ENCODE measurements at regions not wholly inside any gene's neighbourhood (a gene's known extent, or its start where the extent isn't known, plus 50 kb on each side); places are given as distances from the start of the nearest gene placed in this dataset.
A peak's percentile ranks its signal among the peaks of the same experiment; 100 is the strongest.

GRCh38 chr12:78457938-78458337 lies 406.6 kb upstream of the SYT1 start:
- no peak for DNase-seq (ENCODE audit: extremely low spot score, unreplicated experiment)
- H3K9me3 Mint-ChIP-seq (ENCODE audit: unreplicated experiment): peaks cover 3% of the 10 kb centered on the region
- no peak overlapping the region for H3K27ac Mint-ChIP-seq (ENCODE audit: unreplicated experiment)
- no peaks in the 10 kb centered on the region for H3K4me1 Mint-ChIP-seq (ENCODE audit: unreplicated experiment)
- H3K36me3 Mint-ChIP-seq (ENCODE audit: unreplicated experiment): no peaks in the 10 kb centered on the region
- H3K4me3 Mint-ChIP-seq (ENCODE audit: unreplicated experiment): no peak overlapping the region
- H3K27me3 Mint-ChIP-seq (ENCODE audit: unreplicated experiment): peaks cover 9% of the 10 kb centered on the region
- TF ChIP-seq CTCF (IDR thresholded peaks at IDR 0.05): no peak

GRCh38 chr12:78470354-78471195 lies 394.0 kb upstream of the SYT1 start:
- Mint-ChIP-seq H3K27ac (ENCODE audit: unreplicated experiment) (no peak overlapping the region), H3K9me3 (ENCODE audit: unreplicated experiment) (no peaks in the 10 kb centered on the region)

GRCh38 chr12:78473136-78473535 lies 391.4 kb upstream of the SYT1 start:
- no peaks in the 10 kb centered on the region for H3K9me3 Mint-ChIP-seq (ENCODE audit: unreplicated experiment)
- H3K4me3 Mint-ChIP-seq (ENCODE audit: unreplicated experiment): no peak overlapping the region
- H3K36me3 Mint-ChIP-seq (ENCODE audit: unreplicated experiment): no peaks in the 10 kb centered on the region
- peaks cover 20% of the 10 kb centered on the region for H3K27me3 Mint-ChIP-seq (ENCODE audit: unreplicated experiment)
- H3K27ac Mint-ChIP-seq (ENCODE audit: unreplicated experiment): no peak overlapping the region
- no peak for TF ChIP-seq CTCF (IDR thresholded peaks at IDR 0.05)
- DNase-seq (ENCODE audit: extremely low spot score, unreplicated experiment): no peak
- no peaks in the 10 kb centered on the region for H3K4me1 Mint-ChIP-seq (ENCODE audit: unreplicated experiment)

More at GRCh38 chr12:78470354-78471195, 394.0 kb upstream of the SYT1 start:
- Mint-ChIP-seq H3K36me3 (ENCODE audit: unreplicated experiment) (no peaks in the 10 kb centered on the region), H3K4me3 (ENCODE audit: unreplicated experiment) (no peak overlapping the region), H3K4me1 (ENCODE audit: unreplicated experiment) (no peaks in the 10 kb centered on the region), H3K27me3 (ENCODE audit: unreplicated experiment) (peaks cover 30% of the 10 kb centered on the region)
- TF ChIP-seq CTCF (IDR thresholded peaks at IDR 0.05): peak; percentile 69
- no peak for DNase-seq (ENCODE audit: extremely low spot score, unreplicated experiment)

- DNase-seq (ENCODE audit: extremely low spot score, unreplicated experiment): no peak
- Mint-ChIP-seq H3K9me3 (ENCODE audit: unreplicated experiment) (no peaks in the 10 kb centered on the region), H3K4me3 (ENCODE audit: unreplicated experiment) (no peak overlapping the region), H3K4me1 (ENCODE audit: unreplicated experiment) (no peaks in the 10 kb centered on the region), H3K27me3 (ENCODE audit: unreplicated experiment) (peaks cover 20% of the 10 kb centered on the region), H3K27ac (ENCODE audit: unreplicated experiment) (no peak overlapping the region), H3K36me3 (ENCODE audit: unreplicated experiment) (no peaks in the 10 kb centered on the region)
- no peak for TF ChIP-seq CTCF (IDR thresholded peaks at IDR 0.05)
These were observed 391.0 kb upstream of the SYT1 start for GRCh38 chr12:78473561-78473960.

- TF ChIP-seq CTCF (IDR thresholded peaks at IDR 0.05): no peak
- Mint-ChIP-seq H3K4me3 (ENCODE audit: unreplicated experiment) (no peak overlapping the region), H3K9me3 (ENCODE audit: unreplicated experiment) (no peaks in the 10 kb centered on the region)
These were observed 380.7 kb upstream of the SYT1 start for GRCh38 chr12:78483767-78484315.

More at GRCh38 chr12:78483767-78484315, 380.7 kb upstream of the SYT1 start:
- H3K27me3 Mint-ChIP-seq (ENCODE audit: unreplicated experiment): no peaks in the 10 kb centered on the region
- no peak overlapping the region for H3K27ac Mint-ChIP-seq (ENCODE audit: unreplicated experiment)
- DNase-seq (ENCODE audit: extremely low spot score, unreplicated experiment): no peak
- H3K36me3 Mint-ChIP-seq (ENCODE audit: unreplicated experiment): no peaks in the 10 kb centered on the region
- H3K4me1 Mint-ChIP-seq (ENCODE audit: unreplicated experiment): no peaks in the 10 kb centered on the region

All from osteocyte (in vitro differentiated cells).